ENCODE measurements at regions not wholly inside any gene's neighbourhood (a gene's known extent, or its start where the extent isn't known, plus 50 kb on each side); places are given as distances from the start of the nearest gene placed in this dataset.

GRCh38 chr7:108663701-108664100, 94.0 kb downstream of the DNAJB9 start:
- TF ChIP-seq EZH2 (IDR thresholded peaks at IDR 0.05; ENCODE audit: insufficient read depth, poor library complexity, severe bottlenecking), result no peak
- no peak for TF ChIP-seq EZH2phosphoT487 (IDR thresholded peaks at IDR 0.05; ENCODE audit: insufficient read depth, low read depth)
